A549 (cell line): ENCODE measurements at regions not wholly inside any gene's neighbourhood (a gene's known extent, or its start where the extent isn't known, plus 50 kb on each side); places are given as distances from the start of the nearest gene placed in this dataset.
A peak's percentile ranks its signal among the peaks of the same experiment; 100 is the strongest.

Experiments used
- ATAC-seq, 2 experiments: fragments of 200-7000 bp in 1 of 2; fragments of >200 bp in 1 of 2; cut with Nextera tagmentation in 1 of 2; cut with Tn5 transposase in 1 of 2; 3 replicates each; pipeline versions ENCODE4 v1.8.0 to v1.9.1; 2018 to 2020; ENCODE audit warnings: mild to moderate bottlenecking in 1 of 2, moderate library complexity in 1 of 2
- CTCF ChIA-PET: fragments of 300-600 bp; sonication (Branson Sonifier 250); formaldehyde crosslinking; extraction: SDS; loops from one replicate; lab custom pipeline; 2021; ENCODE audit warnings: antibody characterized with exemption, inconsistent platforms; lab: Yijun Ruan, JAX
- POLR2A ChIA-PET: fragments of 350-600 bp; formaldehyde crosslinking; extraction: SDS; loops from one replicate; lab custom pipeline; 2021; ENCODE audit warnings: antibody characterized with exemption, inconsistent platforms; lab: Yijun Ruan, JAX
- DNase-seq, 2 experiments: peaks; one replicate each; pipeline versions ENCODE4 v3.0.0 to v3.0.0-alpha.2; 2011 to 2016; ENCODE audit warnings: low read depth in 1 of 2, low spot score in 1 of 2
- FAIRE-seq: peaks from 2 replicates; lab custom pipeline; 2011; peaks lifted over from hg19 to GRCh38; lab: Jason Lieb, UNC
- H3K27ac ChIP-seq, 2 experiments: fragments of >200 bp; sonication (Bioruptor Twin); formaldehyde crosslinking; 3 replicates each; pipeline ENCODE4 v1.5.1; 2016 to 2017
- H3K4me1 ChIP-seq: fragments of >200 bp; sonication (Bioruptor Twin); formaldehyde crosslinking; 3 replicates; pipeline ENCODE4 v1.6.1; 2016
- H3K4me2 ChIP-seq: fragments of >200 bp; sonication (Bioruptor Twin); formaldehyde crosslinking; 3 replicates; pipeline ENCODE4 v1.6.1; 2016
- H3K4me3 ChIP-seq: fragments of >200 bp; sonication (Bioruptor Twin); formaldehyde crosslinking; 3 replicates; pipeline ENCODE4 v1.5.1; 2016
- H3K9me3 ChIP-seq: fragments of >200 bp; sonication (Bioruptor Twin); formaldehyde crosslinking; 3 replicates; pipeline ENCODE4 v1.6.1; 2016
- BHLHE40 ChIP-seq: IDR thresholded peaks from 2 replicates; pipeline ENCODE4 v1.6.1; 2012; ENCODE audit warnings: low read depth, low read length, inconsistent platforms
- CBX2 ChIP-seq: fragments of 200-600 bp; sonication (generic); IDR thresholded peaks from 2 replicates; pipeline ENCODE4 v1.6.1; 2016; ENCODE audit warnings: low read depth, mild to moderate bottlenecking, borderline replicate concordance
- E2F6 ChIP-seq: IDR thresholded peaks from 2 replicates; pipeline ENCODE4 v1.6.1; 2012; ENCODE audit warnings: low read depth, borderline replicate concordance
- EHF ChIP-seq: fragments of 250-450 bp; sonication (Bioruptor Pico); IDR thresholded peaks from 2 replicates; pipeline ENCODE4 v1.5.0; 2020; ENCODE audit warnings: mild to moderate bottlenecking
- EP300 ChIP-seq, 2 experiments: fragments of >200 bp; sonication (Bioruptor Twin); formaldehyde crosslinking; IDR thresholded peaks; 2 replicates in 1 of 2; 3 replicates in 1 of 2; pipeline ENCODE4 v1.6.1; 2016 to 2017
- ESRRA ChIP-seq: fragments of 150-350 bp; IDR thresholded peaks from 2 replicates; pipeline ENCODE4 v1.6.1; 2014; ENCODE audit warnings: mild to moderate bottlenecking, low read length, borderline replicate concordance
- FOSL2 ChIP-seq, 2 experiments: fragments of 450-650 bp in 1 of 2; fragments of >200 bp in 1 of 2; sonication (Bioruptor Twin) in 1 of 2; formaldehyde crosslinking; IDR thresholded peaks; 2 replicates each; pipeline versions ENCODE4 v1.5.0 to v1.6.1; 2016 to 2020; ENCODE audit warnings: mild to moderate bottlenecking in 1 of 2, moderate library complexity in 1 of 2
- HMGXB4 ChIP-seq: fragments of 250-450 bp; sonication (Bioruptor Pico); IDR thresholded peaks from 2 replicates; pipeline ENCODE4 v1.5.0; 2021; ENCODE audit warnings: mild to moderate bottlenecking, moderate library complexity, borderline replicate concordance
- HOXB13 ChIP-seq: fragments of 250-450 bp; sonication (Bioruptor Pico); IDR thresholded peaks from 2 replicates; pipeline ENCODE4 v1.5.0; 2020; ENCODE audit warnings: low read depth, mild to moderate bottlenecking, moderate library complexity
- HOXB5 ChIP-seq: fragments of 250-450 bp; sonication (Bioruptor Pico); IDR thresholded peaks from 2 replicates; pipeline ENCODE4 v1.5.0; 2020; ENCODE audit warnings: mild to moderate bottlenecking, moderate library complexity
- JUNB ChIP-seq: fragments of >200 bp; sonication (Bioruptor Twin); formaldehyde crosslinking; IDR thresholded peaks from 2 replicates; pipeline ENCODE4 v1.6.1; 2016
- KDM1A ChIP-seq: fragments of 200-600 bp; sonication (generic); IDR thresholded peaks from 2 replicates; pipeline ENCODE4 v1.6.1; 2016; ENCODE audit warnings: low read depth, mild to moderate bottlenecking
- MAX ChIP-seq: IDR thresholded peaks from 2 replicates; pipeline ENCODE4 v1.6.1; 2012
- MYC ChIP-seq: IDR thresholded peaks from 2 replicates; pipeline ENCODE4 v1.6.1; 2012; ENCODE audit warnings: mild to moderate bottlenecking, inconsistent platforms, low read length, improper control_type of control experiment, borderline replicate concordance
- PBX3 ChIP-seq: IDR thresholded peaks from 2 replicates; pipeline ENCODE4 v1.6.1; 2012
- PHF8 ChIP-seq: fragments of 200-600 bp; sonication (generic); IDR thresholded peaks from 2 replicates; pipeline ENCODE4 v1.6.1; 2016; ENCODE audit warnings: low read depth, mild to moderate bottlenecking, antibody characterized with exemption, moderate library complexity, borderline replicate concordance
- POLR2AphosphoS2 ChIP-seq: conservative IDR thresholded peaks from 2 replicates; pipeline ENCODE4 v1.6.1; 2012; ENCODE audit warnings: low read length, improper control_type of control experiment, inconsistent platforms
- RAD21 ChIP-seq, 2 experiments: fragments of >200 bp in 1 of 2; sonication (Bioruptor Twin) in 1 of 2; formaldehyde crosslinking in 1 of 2; IDR thresholded peaks in 1 of 2; conservative IDR thresholded peaks in 1 of 2; 2 replicates in 1 of 2; 3 replicates in 1 of 2; pipeline ENCODE4 v1.6.1; 2012 to 2018; ENCODE audit warnings: inconsistent platforms in 1 of 2
- RARB ChIP-seq: fragments of 250-450 bp; sonication (Bioruptor Pico); IDR thresholded peaks from 2 replicates; pipeline ENCODE4 v1.8.0; 2021; ENCODE audit warnings: mild to moderate bottlenecking, moderate library complexity
- SMC3 ChIP-seq: fragments of >200 bp; sonication (Bioruptor Twin); formaldehyde crosslinking; IDR thresholded peaks from 3 replicates; pipeline ENCODE4 v1.6.1; 2018; ENCODE audit warnings: inconsistent platforms
- TFCP2L1 ChIP-seq: fragments of 250-450 bp; sonication (Bioruptor Pico); IDR thresholded peaks from 2 replicates; pipeline ENCODE4 v1.5.0; 2021; ENCODE audit warnings: mild to moderate bottlenecking
- ZSCAN20 ChIP-seq: fragments of 250-450 bp; sonication (Bioruptor Pico); IDR thresholded peaks from 2 replicates; pipeline ENCODE4 v1.8.0; 2022; ENCODE audit warnings: mild to moderate bottlenecking, moderate library complexity
- WGBS: methylation state at CpG from one replicate; pipeline ENCODE4 v1.1.6; 2017; ENCODE audit errors: missing lambda C conversion rate; 5-methylcytosine and 5-hydroxymethylcytosine counted together
- TF ChIP-seq, protein P1 (sequence below): fragments of >200 bp; sonication (Bioruptor Twin); formaldehyde crosslinking; IDR thresholded peaks from 2 replicates; pipeline ENCODE4 v1.6.1; 2016

- no peak overlapping the region for H3K27ac ChIP-seq
- no peaks in the 10 kb centered on the region for H3K9me3 ChIP-seq
- H3K4me3 ChIP-seq = no peak overlapping the region
- H3K4me2 ChIP-seq = 0 out of 3 replicates have a peak overlapping the region, but pooled peaks have one; percentile 11
- WGBS = 78% methylated on average over 3 of the region's 3 CpGs
- FAIRE-seq (no peak), DNase-seq (no peak), ATAC-seq (no peak)
- H3K4me1 ChIP-seq = peaks cover 6% of the 10 kb centered on the region; the same call in 1 of the 3 replicates
- CTCF ChIA-PET = no interaction called here
- TF ChIP-seq HOXB13 (CRISPR knock-in tag) (no peak), KDM1A (no peak), RAD21 (conservative IDR thresholded peaks at IDR 0.05 in 1 of 2, IDR thresholded peaks at IDR 0.05 in 1 of 2) (no peak), MYC (no peak)
- TF ChIP-seq, all 56 proteins: peak for 0
- POLR2A ChIA-PET = no interaction called here
Observed at GRCh38 chr13:50187352-50188029, 172.2 kb downstream of the KCNRG start.

GRCh38 chr13:50188696-50189095 lies 173.5 kb downstream of the KCNRG start:
- FAIRE-seq (no peak), DNase-seq (no peak), ATAC-seq (no peak)
- no peak overlapping the region for H3K4me3 ChIP-seq
- TF ChIP-seq HOXB5 (CRISPR knock-in tag) (no peak), E2F6 (no peak), BHLHE40 (no peak), SMC3 (no peak), RARB (no peak), JUNB (no peak), EP300 (IDR thresholded peaks at IDR 0.05) (no peak), TFCP2L1 (CRISPR knock-in tag) (no peak), PBX3 (no peak), CBX2 (no peak), POLR2AphosphoS2 (no peak), FOSL2 (IDR thresholded peaks at IDR 0.05) (no peak), FOSL2 (CRISPR knock-in tag; IDR thresholded peaks at IDR 0.05) (no peak), MAX (no peak), HMGXB4 (no peak), EHF (no peak), ESRRA (no peak), ZSCAN20 (CRISPR knock-in tag) (no peak), PHF8 (no peak)
- TF ChIP-seq, protein P1, sequence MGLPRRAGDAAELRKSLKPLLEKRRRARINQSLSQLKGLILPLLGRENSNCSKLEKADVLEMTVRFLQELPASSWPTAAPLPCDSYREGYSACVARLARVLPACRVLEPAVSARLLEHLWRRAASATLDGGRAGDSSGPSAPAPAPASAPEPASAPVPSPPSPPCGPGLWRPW = no peak
- H3K27ac ChIP-seq = no peak overlapping the region
- 100% methylated on average over 1 of the region's 1 CpG for WGBS
- CTCF ChIA-PET = interaction anchor here (0.6 to 1.0 kb wide), 2 partner anchors 10 to 34 kb away, joined by 3 read pairs; no protein-coding TSS in a partner anchor
- H3K4me1 ChIP-seq = peaks cover 6% of the 10 kb centered on the region; the same call in 1 of the 3 replicates
- no peak overlapping the region for H3K4me2 ChIP-seq
- no peaks in the 10 kb centered on the region for H3K9me3 ChIP-seq
- POLR2A ChIA-PET = no interaction called here
